ENCODE measurements at regions not wholly inside any gene's neighbourhood (a gene's known extent, or its start where the extent isn't known, plus 50 kb on each side); places are given as distances from the start of the nearest gene placed in this dataset.
"Not testable (repeated sequence)": the region's sequence is repeated elsewhere in the genome, so short reads cannot be mapped to it uniquely, and the experiment has no call there.

DNA sequence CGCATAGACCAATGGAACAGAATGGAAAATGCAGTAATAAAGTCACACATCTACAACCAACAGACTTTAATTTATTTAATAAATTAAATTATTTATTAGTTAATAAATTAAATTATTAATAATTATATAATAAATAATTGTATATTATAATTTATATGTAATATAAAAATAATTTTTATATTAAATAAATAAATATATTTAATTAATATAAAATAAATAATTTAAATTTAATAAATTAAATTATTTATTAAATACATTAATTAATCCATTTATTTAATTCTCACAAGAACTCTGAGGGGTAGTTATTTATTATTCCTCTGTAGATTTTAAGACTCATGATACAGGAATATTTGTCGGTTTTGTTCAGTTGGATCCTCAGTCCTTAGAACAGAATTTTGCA is 176.1 kb upstream of the ADAMTS19 start:
- Histone ChIP-seq H3K4me2 (ENCODE audit: low read depth, low read length) (no peak overlapping the region), H3K27me3 (ENCODE audit: control insufficient read depth in 1 of 2, insufficient read depth in 2 of 2, low read length in 2 of 2) (no peaks in the 10 kb centered on the region), H4K20me1 (ENCODE audit: insufficient read depth, low read length) (no peaks in the 10 kb centered on the region), H3K4me3 (replicated peaks in 1 of 3; ENCODE audit: insufficient read depth in 1 of 3, low read depth in 2 of 3, low read length in 3 of 3) (no peak overlapping the region), H3K9me3 (ENCODE audit: low read length) (peaks cover 44% of the 10 kb centered on the region), H2AFZ (ENCODE audit: low read length) (no peak overlapping the region), H3K36me3 (replicated peaks in 1 of 2; ENCODE audit: control insufficient read depth in 1 of 2, insufficient read depth in 2 of 2, low read length in 2 of 2) (no peaks in the 10 kb centered on the region), H3K9ac (ENCODE audit: insufficient read depth, low read depth, low read length) (no peak overlapping the region), H3K27ac (ENCODE audit: extremely low read length, insufficient read depth, low read length) (no peak overlapping the region), H3K4me1 (ENCODE audit: insufficient read depth, low read length) (no peaks in the 10 kb centered on the region), H3K79me2 (ENCODE audit: insufficient read depth, low read length) (no peaks in the 10 kb centered on the region)
- ATAC-seq (no peak), DNase-seq (ENCODE audit: low spot score) (no peak), FAIRE-seq (no peak)
- TF ChIP-seq AGO1 (IDR thresholded peaks at IDR 0.05; ENCODE audit: low read depth, low read length, poor library complexity, severe bottlenecking) = no peak
- ChIA-PET CTCF (ENCODE audit: low intra/inter-chr PET ratio, low total read pairs) (no interaction called here), POLR2A (no interaction called here)
- in situ Hi-C loops (cut with HindIII; ENCODE audit: extremely low pct_ligation_motif_present, low pct_unique_long_range_greater_than_20kb) = no loop called here
- 98% methylated on average over 2 of the region's 2 CpGs for WGBS (ENCODE audit: low lambda C conversion rate)
- intact Hi-C loops (cut with micrococcal nuclease; ENCODE audit: unreplicated experiment) = no loop called here
- no TSS peak for BruUV-seq (replicated peaks)

DNA sequence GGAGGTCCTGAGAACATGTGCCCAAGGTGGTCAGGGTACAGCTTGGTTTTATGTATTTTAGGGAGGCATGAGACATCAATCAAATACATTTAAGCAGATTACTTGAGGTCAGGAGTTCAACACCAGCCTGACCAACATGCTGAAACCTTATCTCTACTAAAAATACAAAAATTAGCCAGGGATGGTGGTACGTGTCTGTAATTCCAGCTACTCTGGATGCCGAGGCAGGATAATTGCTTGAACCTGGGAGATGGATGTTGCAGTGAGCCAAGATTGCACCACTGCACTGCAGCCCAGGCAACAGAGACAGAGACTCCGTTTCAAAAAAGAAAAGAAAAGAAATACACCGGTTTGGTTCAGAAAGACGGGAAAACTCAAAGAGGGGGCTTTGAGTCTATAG is 165.9 kb upstream of the ADAMTS19 start:
- in situ Hi-C loops (cut with HindIII; ENCODE audit: extremely low pct_ligation_motif_present, low pct_unique_long_range_greater_than_20kb); H4K20me1 ChIP-seq (ENCODE audit: insufficient read depth, low read length); H3K4me1 ChIP-seq (ENCODE audit: insufficient read depth, low read length); BruUV-seq (replicated peaks); H3K36me3 ChIP-seq (replicated peaks in 1 of 2; ENCODE audit: control insufficient read depth in 1 of 2, insufficient read depth in 2 of 2, low read length in 2 of 2); H3K9ac ChIP-seq (ENCODE audit: insufficient read depth, low read depth, low read length); POLR2A ChIA-PET; H3K4me3 ChIP-seq (replicated peaks in 1 of 3; ENCODE audit: insufficient read depth in 1 of 3, low read depth in 2 of 3, low read length in 3 of 3); FAIRE-seq; ATAC-seq; H3K27me3 ChIP-seq (ENCODE audit: control insufficient read depth in 1 of 2, insufficient read depth in 2 of 2, low read length in 2 of 2); intact Hi-C loops (cut with micrococcal nuclease; ENCODE audit: unreplicated experiment); H3K4me2 ChIP-seq (ENCODE audit: low read depth, low read length); DNase-seq (ENCODE audit: low spot score); H2AFZ ChIP-seq (ENCODE audit: low read length); H3K27ac ChIP-seq (ENCODE audit: extremely low read length, insufficient read depth, low read length); CTCF ChIA-PET (ENCODE audit: low intra/inter-chr PET ratio, low total read pairs); H3K79me2 ChIP-seq (ENCODE audit: insufficient read depth, low read length): not testable (repeated sequence)
- 41% methylated on average over 5 of the region's 5 CpGs for WGBS (ENCODE audit: low lambda C conversion rate)
- peaks cover 49% of the 10 kb centered on the region for H3K9me3 ChIP-seq (ENCODE audit: low read length)

GRCh38 chr5:129306725-129307124 is 153.4 kb upstream of the ADAMTS19 start:
- no peaks in the 10 kb centered on the region for H3K79me2 ChIP-seq (ENCODE audit: insufficient read depth, low read length)
- no peak overlapping the region for H3K9ac ChIP-seq (ENCODE audit: insufficient read depth, low read depth, low read length)
- H3K4me1 ChIP-seq (ENCODE audit: insufficient read depth, low read length) = no peaks in the 10 kb centered on the region
- H3K9me3 ChIP-seq (ENCODE audit: low read length) = peaks cover 89% of the 10 kb centered on the region
- H3K4me2 ChIP-seq (ENCODE audit: low read depth, low read length) = no peak overlapping the region
- POLR2A ChIA-PET = no interaction called here
- no peak overlapping the region for H2AFZ ChIP-seq (ENCODE audit: low read length)
- ATAC-seq (no peak), FAIRE-seq (no peak), DNase-seq (ENCODE audit: low spot score) (no peak)
- BruUV-seq (replicated peaks) = no TSS peak
- intact Hi-C loops (cut with micrococcal nuclease; ENCODE audit: unreplicated experiment) = no loop called here
- no peaks in the 10 kb centered on the region for H4K20me1 ChIP-seq (ENCODE audit: insufficient read depth, low read length)
- H3K4me3 ChIP-seq (replicated peaks in 1 of 3; ENCODE audit: insufficient read depth in 1 of 3, low read depth in 2 of 3, low read length in 3 of 3) = no peak overlapping the region
- 40% methylated on average over 1 of the region's 6 CpGs for WGBS (ENCODE audit: low lambda C conversion rate)
- in situ Hi-C loops (cut with HindIII; ENCODE audit: extremely low pct_ligation_motif_present, low pct_unique_long_range_greater_than_20kb) = no loop called here
- no peaks in the 10 kb centered on the region for H3K27me3 ChIP-seq (ENCODE audit: control insufficient read depth in 1 of 2, insufficient read depth in 2 of 2, low read length in 2 of 2)
- TF ChIP-seq ZNF136 (CRISPR knock-in tag; IDR thresholded peaks at IDR 0.05; ENCODE audit: low read depth) (no peak), TARDBP (CRISPR knock-in tag; IDR thresholded peaks at IDR 0.05) (no peak), DR1 (CRISPR knock-in tag; IDR thresholded peaks at IDR 0.05) (no peak)
- H3K36me3 ChIP-seq (replicated peaks in 1 of 2; ENCODE audit: control insufficient read depth in 1 of 2, insufficient read depth in 2 of 2, low read length in 2 of 2) = no peaks in the 10 kb centered on the region
- CTCF ChIA-PET (ENCODE audit: low intra/inter-chr PET ratio, low total read pairs) = no interaction called here
- H3K27ac ChIP-seq (ENCODE audit: extremely low read length, insufficient read depth, low read length) = no peak overlapping the region

All from HepG2 (cell line).